HCT116 (cell line): ENCODE measurements at regions not wholly inside any gene's neighbourhood (a gene's known extent, or its start where the extent isn't known, plus 50 kb on each side); places are given as distances from the start of the nearest gene placed in this dataset.

Experiments used
- ATAC-seq: fragments of 200-7000 bp; cut with Tn5 transposase; 2 replicates; pipeline ENCODE4 v1.9.1; 2020; ENCODE audit warnings: mild to moderate bottlenecking, moderate library complexity
- BruUV-seq: library from RNA; stranded (reverse); fragments of 400-500 nt; replicated peaks from 2 replicates; lab custom pipeline; 2021; lab: Mats Ljungman, UMichigan
- CTCF ChIA-PET: fragments of 300-600 bp; sonication (Branson Sonifier 250); formaldehyde crosslinking; loops from one replicate; lab custom pipeline; 2021; ENCODE audit warnings: antibody characterized with exemption; lab: Charles Lee
- POLR2A ChIA-PET: fragments of 300-600, 350-600 bp; sonication (Branson Sonifier 250); formaldehyde crosslinking; loops from one replicate; lab custom pipeline; 2021; ENCODE audit warnings: antibody characterized with exemption; lab: Charles Lee
- RAD21 ChIA-PET, 2 experiments: fragments of 300-600 bp; sonication (Branson Sonifier 250); formaldehyde crosslinking; loops; one replicate each; lab custom pipeline; 2023; ENCODE audit warnings: low total read pairs in 2 of 2; ENCODE audit not compliant: uncharacterized antibody in 2 of 2, unreplicated experiment in 2 of 2, low non-redundant PET in 1 of 2; lab: Charles Lee
- DNase-seq: peaks from one replicate; pipeline ENCODE4 v3.0.0-alpha.2; 2010; ENCODE audit warnings: low read depth, low spot score
- H2AFZ ChIP-seq: fragments of 200-600 bp; shearing (Covaris generic), sonication (generic); 2 replicates; pipeline ENCODE4 v1.6.1; 2017; ENCODE audit warnings: low read depth, mixed run types, mixed read lengths, antibody characterized with exemption, low read length; ENCODE audit not compliant: poor library complexity, severe bottlenecking
- H3K27ac ChIP-seq: 2 replicates; pipeline ENCODE4 v1.5.1; 2012; ENCODE audit warnings: low read depth, low read length
- H3K27me3 ChIP-seq: fragments of 200-600 bp; sonication (generic); 2 replicates; pipeline ENCODE4 v1.6.1; 2016; ENCODE audit warnings: mixed run types, low read length, mixed read lengths; ENCODE audit not compliant: insufficient read depth
- H3K36me3 ChIP-seq, 2 experiments: fragments of 200-500 bp in 1 of 2; fragments of 200-600 bp in 1 of 2; sonication (Bioruptor generic) in 1 of 2; sonication (generic) in 1 of 2; 2 replicates each; pipeline versions ENCODE4 v1.5.1 to v1.6.1; 2014 to 2016; ENCODE audit warnings: low read length in 2 of 2, inconsistent platforms in 1 of 2, mixed read lengths in 1 of 2, mixed run types in 1 of 2; ENCODE audit not compliant: insufficient read depth in 2 of 2, control insufficient read depth in 1 of 2
- H3K4me1 ChIP-seq, 2 experiments: fragments of 200-600 bp in 1 of 2; sonication (generic) in 1 of 2; 2 replicates each; pipeline versions ENCODE4 v1.5.1 to v1.6.1; 2012 to 2017; ENCODE audit warnings: low read length in 2 of 2, inconsistent platforms in 1 of 2, mild to moderate bottlenecking in 1 of 2, mixed read lengths in 1 of 2, mixed run types in 1 of 2, moderate library complexity in 1 of 2; ENCODE audit not compliant: insufficient read depth in 2 of 2, control insufficient read depth in 1 of 2
- H3K4me2 ChIP-seq: fragments of 200-600 bp; sonication (generic); 2 replicates; pipeline ENCODE4 v1.6.1; 2017; ENCODE audit warnings: mixed run types, low read length, mixed read lengths
- H3K4me3 ChIP-seq, 2 experiments: fragments of 200-600 bp in 1 of 2; sonication (generic) in 1 of 2; replicated peaks in 1 of 2; 2 replicates each; pipeline ENCODE4 v1.5.1; 2011 to 2016; ENCODE audit warnings: low read length in 2 of 2, control low read depth in 1 of 2, low read depth in 1 of 2, mild to moderate bottlenecking in 1 of 2, mixed read lengths in 1 of 2, mixed run types in 1 of 2
- H3K79me2 ChIP-seq: fragments of 200-600 bp; sonication (generic); 2 replicates; pipeline ENCODE4 v1.6.1; 2017; ENCODE audit warnings: mild to moderate bottlenecking, mixed run types, low read length, moderate library complexity, mixed read lengths; ENCODE audit not compliant: insufficient read depth
- H3K9ac ChIP-seq: fragments of 200-600 bp; sonication (generic); 2 replicates; pipeline ENCODE4 v1.6.1; 2016; ENCODE audit warnings: low read length, mixed read lengths
- H3K9me2 ChIP-seq: fragments of 200-600 bp; sonication (generic), shearing (Covaris generic); 2 replicates; pipeline ENCODE4 v1.6.1; 2017; ENCODE audit warnings: mixed run types, mild to moderate bottlenecking, moderate library complexity; ENCODE audit not compliant: insufficient read depth
- H3K9me3 ChIP-seq, 2 experiments: fragments of 200-500 bp in 1 of 2; fragments of 200-600 bp in 1 of 2; sonication (Bioruptor generic) in 1 of 2; sonication (generic) in 1 of 2; 2 replicates each; pipeline ENCODE4 v1.6.1; 2014 to 2017; ENCODE audit warnings: low read length in 2 of 2, mixed read lengths in 2 of 2, inconsistent platforms in 1 of 2, low read depth in 1 of 2, mild to moderate bottlenecking in 1 of 2, mixed run types in 1 of 2, moderate library complexity in 1 of 2; ENCODE audit not compliant: control insufficient read depth in 1 of 2, insufficient read depth in 1 of 2
- H4K20me1 ChIP-seq: fragments of 200-600 bp; sonication (generic), shearing (Covaris generic); 2 replicates; pipeline ENCODE4 v1.6.1; 2017; ENCODE audit warnings: mixed run types, mild to moderate bottlenecking, moderate library complexity; ENCODE audit not compliant: insufficient read depth
- CBX3 ChIP-seq: IDR thresholded peaks from 2 replicates; pipeline ENCODE4 v1.6.1; 2012; ENCODE audit warnings: low read depth
- EGR1 ChIP-seq: IDR thresholded peaks from 2 replicates; pipeline ENCODE4 v1.6.1; 2012; ENCODE audit warnings: low read depth
- ELF1 ChIP-seq: IDR thresholded peaks from 2 replicates; pipeline ENCODE4 v1.6.1; 2012; ENCODE audit warnings: low read depth, borderline replicate concordance
- EZH2 ChIP-seq: fragments of 200-600 bp; sonication (generic); IDR thresholded peaks from 2 replicates; pipeline ENCODE4 v1.6.1; 2017; ENCODE audit warnings: antibody characterized with exemption, mixed run types
- POLR2AphosphoS5 ChIP-seq: IDR thresholded peaks from 2 replicates; pipeline ENCODE4 v1.6.1; 2011; ENCODE audit warnings: mild to moderate bottlenecking, low read depth, low read length, moderate library complexity
- RAD21 ChIP-seq: IDR thresholded peaks from 2 replicates; pipeline ENCODE4 v1.6.1; 2012; ENCODE audit warnings: low read depth, mild to moderate bottlenecking
- SP1 ChIP-seq: IDR thresholded peaks from 2 replicates; pipeline ENCODE4 v1.6.1; 2012; ENCODE audit warnings: low read depth
- TCF7L2 ChIP-seq: IDR thresholded peaks from 2 replicates; pipeline ENCODE4 v1.7.0; 2011; ENCODE audit warnings: borderline replicate concordance, inconsistent platforms; ENCODE audit not compliant: insufficient read depth, insufficient read length; ENCODE audit errors: extremely low read depth
- YY1 ChIP-seq: IDR thresholded peaks from 2 replicates; pipeline ENCODE4 v1.6.1; 2011; ENCODE audit warnings: low read length, low read depth, moderate library complexity, mild to moderate bottlenecking; ENCODE audit not compliant: insufficient replicate concordance; ENCODE audit errors: extremely low read depth
- ZNF274 ChIP-seq: fragments of 200-500 bp; sonication (Bioruptor generic); IDR thresholded peaks from 2 replicates; pipeline ENCODE4 v1.6.1; 2014; ENCODE audit warnings: mild to moderate bottlenecking, low read depth, low read length, inconsistent platforms
- intact Hi-C: fragments of 100-400 bp; cut with micrococcal nuclease; formaldehyde crosslinking; loops from 2 replicates; pipeline ENCODE4 v1.10.0; 2022
- TF ChIP-seq, protein P1 (sequence below): IDR thresholded peaks from 2 replicates; pipeline ENCODE4 v1.6.1; 2012
- TF ChIP-seq, protein P2 (sequence below): IDR thresholded peaks from 2 replicates; pipeline ENCODE4 v1.6.1; 2012; ENCODE audit warnings: low read depth
- TF ChIP-seq, protein P3 (sequence below), 3 experiments: fragments of 200-600 bp in 1 of 3; sonication (generic) in 1 of 3; IDR thresholded peaks in 2 of 3; conservative IDR thresholded peaks in 1 of 3; 2 replicates each; pipeline ENCODE4 v1.5.1; 2012 to 2017; ENCODE audit warnings: low read depth in 2 of 3, low read length in 2 of 3, antibody characterized with exemption in 1 of 3, borderline replicate concordance in 1 of 3, control low read depth in 1 of 3, mild to moderate bottlenecking in 1 of 3, mixed read lengths in 1 of 3, mixed run types in 1 of 3, moderate library complexity in 1 of 3; ENCODE audit not compliant: insufficient read depth in 1 of 3
- TF ChIP-seq, protein P4 (sequence below): IDR thresholded peaks from 2 replicates; pipeline ENCODE4 v1.6.1; 2011; ENCODE audit warnings: mild to moderate bottlenecking, low read length, moderate library complexity; ENCODE audit not compliant: insufficient replicate concordance; ENCODE audit errors: extremely low read depth

DNA sequence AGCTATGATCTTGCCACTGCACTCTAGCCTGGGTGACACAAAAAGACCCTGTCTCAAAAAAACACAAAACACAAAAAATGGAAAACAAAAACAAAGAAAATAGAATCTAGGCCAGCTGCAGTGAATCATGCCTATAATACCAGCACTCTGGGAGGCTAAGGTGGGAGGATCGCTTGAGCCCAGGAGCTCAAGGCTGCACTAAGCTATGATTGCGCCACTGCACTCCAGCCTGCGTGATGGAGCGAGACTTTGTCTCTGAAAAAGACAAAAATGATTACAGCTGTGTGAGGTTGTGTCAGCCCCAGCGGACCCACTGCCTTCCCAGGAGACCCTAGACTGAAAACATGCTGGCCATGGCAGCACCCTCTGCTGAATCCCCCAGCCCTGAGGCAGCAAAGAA is 80.2 kb upstream of the ZBTB40 start:
- no peak for DNase-seq
- Histone ChIP-seq H3K4me3 (no peak overlapping the region), H3K36me3 (no peaks in the 10 kb centered on the region), H3K79me2 (no peaks in the 10 kb centered on the region), H3K27ac (no peak overlapping the region), H3K9ac (no peak overlapping the region), H3K9me3 (no peaks in the 10 kb centered on the region), H3K4me2 (no peak overlapping the region), H3K9me2 (no peaks in the 10 kb centered on the region), H3K4me1 (no peaks in the 10 kb centered on the region), H2AFZ (no peak overlapping the region), H3K27me3 (peaks cover 38% of the 10 kb centered on the region), H4K20me1 (no peaks in the 10 kb centered on the region)
- ATAC-seq, result no peak
- RAD21 ChIA-PET, result no interaction called here
- no peak for TF ChIP-seq YY1
- TF ChIP-seq EZH2, result no peak
- TF ChIP-seq, protein P1, sequence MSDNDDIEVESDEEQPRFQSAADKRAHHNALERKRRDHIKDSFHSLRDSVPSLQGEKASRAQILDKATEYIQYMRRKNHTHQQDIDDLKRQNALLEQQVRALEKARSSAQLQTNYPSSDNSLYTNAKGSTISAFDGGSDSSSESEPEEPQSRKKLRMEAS, result no peak
- TF ChIP-seq TCF7L2, result no peak
- no peak for TF ChIP-seq EGR1
- no peak for TF ChIP-seq CBX3
- TF ChIP-seq ELF1, result no peak
- TF ChIP-seq, protein P2, sequence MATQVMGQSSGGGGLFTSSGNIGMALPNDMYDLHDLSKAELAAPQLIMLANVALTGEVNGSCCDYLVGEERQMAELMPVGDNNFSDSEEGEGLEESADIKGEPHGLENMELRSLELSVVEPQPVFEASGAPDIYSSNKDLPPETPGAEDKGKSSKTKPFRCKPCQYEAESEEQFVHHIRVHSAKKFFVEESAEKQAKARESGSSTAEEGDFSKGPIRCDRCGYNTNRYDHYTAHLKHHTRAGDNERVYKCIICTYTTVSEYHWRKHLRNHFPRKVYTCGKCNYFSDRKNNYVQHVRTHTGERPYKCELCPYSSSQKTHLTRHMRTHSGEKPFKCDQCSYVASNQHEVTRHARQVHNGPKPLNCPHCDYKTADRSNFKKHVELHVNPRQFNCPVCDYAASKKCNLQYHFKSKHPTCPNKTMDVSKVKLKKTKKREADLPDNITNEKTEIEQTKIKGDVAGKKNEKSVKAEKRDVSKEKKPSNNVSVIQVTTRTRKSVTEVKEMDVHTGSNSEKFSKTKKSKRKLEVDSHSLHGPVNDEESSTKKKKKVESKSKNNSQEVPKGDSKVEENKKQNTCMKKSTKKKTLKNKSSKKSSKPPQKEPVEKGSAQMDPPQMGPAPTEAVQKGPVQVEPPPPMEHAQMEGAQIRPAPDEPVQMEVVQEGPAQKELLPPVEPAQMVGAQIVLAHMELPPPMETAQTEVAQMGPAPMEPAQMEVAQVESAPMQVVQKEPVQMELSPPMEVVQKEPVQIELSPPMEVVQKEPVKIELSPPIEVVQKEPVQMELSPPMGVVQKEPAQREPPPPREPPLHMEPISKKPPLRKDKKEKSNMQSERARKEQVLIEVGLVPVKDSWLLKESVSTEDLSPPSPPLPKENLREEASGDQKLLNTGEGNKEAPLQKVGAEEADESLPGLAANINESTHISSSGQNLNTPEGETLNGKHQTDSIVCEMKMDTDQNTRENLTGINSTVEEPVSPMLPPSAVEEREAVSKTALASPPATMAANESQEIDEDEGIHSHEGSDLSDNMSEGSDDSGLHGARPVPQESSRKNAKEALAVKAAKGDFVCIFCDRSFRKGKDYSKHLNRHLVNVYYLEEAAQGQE, result no peak
- TF ChIP-seq RAD21, result no peak
- TF ChIP-seq, protein P3, sequence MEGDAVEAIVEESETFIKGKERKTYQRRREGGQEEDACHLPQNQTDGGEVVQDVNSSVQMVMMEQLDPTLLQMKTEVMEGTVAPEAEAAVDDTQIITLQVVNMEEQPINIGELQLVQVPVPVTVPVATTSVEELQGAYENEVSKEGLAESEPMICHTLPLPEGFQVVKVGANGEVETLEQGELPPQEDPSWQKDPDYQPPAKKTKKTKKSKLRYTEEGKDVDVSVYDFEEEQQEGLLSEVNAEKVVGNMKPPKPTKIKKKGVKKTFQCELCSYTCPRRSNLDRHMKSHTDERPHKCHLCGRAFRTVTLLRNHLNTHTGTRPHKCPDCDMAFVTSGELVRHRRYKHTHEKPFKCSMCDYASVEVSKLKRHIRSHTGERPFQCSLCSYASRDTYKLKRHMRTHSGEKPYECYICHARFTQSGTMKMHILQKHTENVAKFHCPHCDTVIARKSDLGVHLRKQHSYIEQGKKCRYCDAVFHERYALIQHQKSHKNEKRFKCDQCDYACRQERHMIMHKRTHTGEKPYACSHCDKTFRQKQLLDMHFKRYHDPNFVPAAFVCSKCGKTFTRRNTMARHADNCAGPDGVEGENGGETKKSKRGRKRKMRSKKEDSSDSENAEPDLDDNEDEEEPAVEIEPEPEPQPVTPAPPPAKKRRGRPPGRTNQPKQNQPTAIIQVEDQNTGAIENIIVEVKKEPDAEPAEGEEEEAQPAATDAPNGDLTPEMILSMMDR (IDR thresholded peaks at IDR 0.05 in 2 of 3, conservative IDR thresholded peaks at IDR 0.05 in 1 of 3; ENCODE audit: borderline replicate concordance in 1 of 3, insufficient read depth in 1 of 3, low read depth in 2 of 3, low read length in 2 of 3), result no peak
- TF ChIP-seq POLR2AphosphoS5, result no peak
- TF ChIP-seq ZNF274, result no peak
- no peak for TF ChIP-seq SP1
- TF ChIP-seq, protein P4, sequence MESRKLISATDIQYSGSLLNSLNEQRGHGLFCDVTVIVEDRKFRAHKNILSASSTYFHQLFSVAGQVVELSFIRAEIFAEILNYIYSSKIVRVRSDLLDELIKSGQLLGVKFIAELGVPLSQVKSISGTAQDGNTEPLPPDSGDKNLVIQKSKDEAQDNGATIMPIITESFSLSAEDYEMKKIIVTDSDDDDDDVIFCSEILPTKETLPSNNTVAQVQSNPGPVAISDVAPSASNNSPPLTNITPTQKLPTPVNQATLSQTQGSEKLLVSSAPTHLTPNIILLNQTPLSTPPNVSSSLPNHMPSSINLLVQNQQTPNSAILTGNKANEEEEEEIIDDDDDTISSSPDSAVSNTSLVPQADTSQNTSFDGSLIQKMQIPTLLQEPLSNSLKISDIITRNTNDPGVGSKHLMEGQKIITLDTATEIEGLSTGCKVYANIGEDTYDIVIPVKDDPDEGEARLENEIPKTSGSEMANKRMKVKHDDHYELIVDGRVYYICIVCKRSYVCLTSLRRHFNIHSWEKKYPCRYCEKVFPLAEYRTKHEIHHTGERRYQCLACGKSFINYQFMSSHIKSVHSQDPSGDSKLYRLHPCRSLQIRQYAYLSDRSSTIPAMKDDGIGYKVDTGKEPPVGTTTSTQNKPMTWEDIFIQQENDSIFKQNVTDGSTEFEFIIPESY, result no peak
- POLR2A ChIA-PET, result no interaction called here
- intact Hi-C loops, result no loop called here
- CTCF ChIA-PET, result no interaction called here
- no TSS peak for BruUV-seq
